SK-N-SH (cell line): ENCODE measurements at regions not wholly inside any gene's neighbourhood (a gene's known extent, or its start where the extent isn't known, plus 50 kb on each side); places are given as distances from the start of the nearest gene placed in this dataset.

Experiments used
- CTCF ChIA-PET: fragments of 300-600, 350-600 bp; formaldehyde crosslinking; extraction: SDS; loops from one replicate; lab custom pipeline; 2021; lab: Yijun Ruan, JAX
- POLR2A ChIA-PET: fragments of 350-600 bp; sonication (Branson Sonifier 250); formaldehyde crosslinking; extraction: SDS; loops from one replicate; lab custom pipeline; 2020; ENCODE audit warnings: antibody characterized with exemption, inconsistent platforms; lab: Yijun Ruan, JAX
- DNase-seq: peaks from one replicate; pipeline ENCODE4 v3.0.0; 2012
- H2AFZ ChIP-seq: fragments of 200-600 bp; sonication (generic); 2 replicates; pipeline ENCODE4 v1.8.1; 2016; ENCODE audit warnings: antibody characterized with exemption, mild to moderate bottlenecking, low read depth
- H3F3A ChIP-seq: fragments of 200-600 bp; sonication (generic); replicated peaks from 2 replicates; pipeline ENCODE3; 2016; ENCODE audit warnings: antibody characterized with exemption, mild to moderate bottlenecking; ENCODE audit not compliant: insufficient read depth
- H3K27ac ChIP-seq, 2 experiments: fragments of 200-500 bp in 1 of 2; fragments of 200-600 bp in 1 of 2; sonication (Bioruptor generic) in 1 of 2; sonication (generic), shearing (Covaris generic) in 1 of 2; 2 replicates each; pipeline versions ENCODE4 v1.5.1 to v1.6.1; 2014 to 2016; ENCODE audit warnings: low read depth in 2 of 2, inconsistent platforms in 1 of 2, low read length in 1 of 2, mild to moderate bottlenecking in 1 of 2, mixed read lengths in 1 of 2
- H3K27me3 ChIP-seq: fragments of 200-600 bp; sonication (generic), shearing (Covaris generic); 2 replicates; pipeline ENCODE4 v1.6.1; 2016; ENCODE audit warnings: mixed run types; ENCODE audit not compliant: insufficient read depth
- H3K36me3 ChIP-seq, 2 experiments: fragments of 200-500 bp in 1 of 2; fragments of 200-600 bp in 1 of 2; sonication (Bioruptor generic) in 1 of 2; sonication (generic) in 1 of 2; replicated peaks in 1 of 2; 2 replicates each; pipeline versions ENCODE3 to v1.5.1; 2014 to 2016; ENCODE audit warnings: low read length in 1 of 2, mild to moderate bottlenecking in 1 of 2; ENCODE audit not compliant: insufficient read depth in 2 of 2, control insufficient read depth in 1 of 2
- H3K4me1 ChIP-seq, 2 experiments: fragments of 200-500 bp in 1 of 2; fragments of 200-600 bp in 1 of 2; sonication (Bioruptor generic) in 1 of 2; sonication (generic), shearing (Covaris generic) in 1 of 2; 2 replicates each; pipeline versions ENCODE4 v1.5.1 to v1.6.1; 2014 to 2016; ENCODE audit warnings: low read depth in 1 of 2, low read length in 1 of 2, mixed run types in 1 of 2; ENCODE audit not compliant: insufficient read depth in 2 of 2, control insufficient read depth in 1 of 2
- H3K4me2 ChIP-seq: fragments of 200-600 bp; sonication (generic), shearing (Covaris generic); 2 replicates; pipeline ENCODE4 v1.6.1; 2017; ENCODE audit warnings: mixed run types
- H3K4me3 ChIP-seq, 2 experiments: fragments of 200-500 bp in 1 of 2; fragments of 200-600 bp in 1 of 2; sonication (Bioruptor generic) in 1 of 2; sonication (generic), shearing (Covaris generic) in 1 of 2; 2 replicates each; pipeline versions ENCODE4 v1.5.1 to v1.8.1; 2014 to 2016; ENCODE audit warnings: low read depth in 2 of 2, inconsistent platforms in 1 of 2, low read length in 1 of 2, mild to moderate bottlenecking in 1 of 2, mixed read lengths in 1 of 2, moderate library complexity in 1 of 2
- H3K79me2 ChIP-seq: fragments of 200-600 bp; sonication (generic); 2 replicates; pipeline ENCODE4 v1.8.1; 2017; ENCODE audit warnings: mild to moderate bottlenecking; ENCODE audit not compliant: insufficient read depth
- H3K9ac ChIP-seq: fragments of 200-600 bp; sonication (generic); 2 replicates; pipeline ENCODE4 v1.6.1; 2017; ENCODE audit warnings: mixed run types
- H3K9me2 ChIP-seq: fragments of 200-600 bp; sonication (generic); 2 replicates; pipeline ENCODE4 v1.6.1; 2017; ENCODE audit warnings: mixed run types
- H3K9me3 ChIP-seq: fragments of 200-600 bp; sonication (generic); 2 replicates; pipeline ENCODE4 v1.6.1; 2017; ENCODE audit warnings: mixed run types, mild to moderate bottlenecking, moderate library complexity
- H4K20me1 ChIP-seq: fragments of 200-600 bp; sonication (generic); 2 replicates; pipeline ENCODE4 v1.6.1; 2017; ENCODE audit warnings: mild to moderate bottlenecking, mixed run types; ENCODE audit not compliant: insufficient read depth
- CHD2 ChIP-seq: fragments of 150-350 bp; IDR thresholded peaks from 2 replicates; pipeline ENCODE4 v1.6.1; 2018; ENCODE audit warnings: low read length; ENCODE audit not compliant: partially characterized antibody
- EP300 ChIP-seq, 2 experiments: IDR thresholded peaks; 2 replicates each; pipeline versions ENCODE4 v1.4.0 to v1.6.1; 2012; ENCODE audit warnings: borderline replicate concordance in 1 of 2, low read depth in 1 of 2, low read length in 1 of 2
- GABPA ChIP-seq: IDR thresholded peaks from 2 replicates; pipeline ENCODE4 v1.4.0; 2012; ENCODE audit warnings: low read depth, mild to moderate bottlenecking
- IRF3 ChIP-seq: fragments of 150-350 bp; IDR thresholded peaks from 2 replicates; pipeline ENCODE4 v1.6.1; 2016; ENCODE audit warnings: mild to moderate bottlenecking, low read depth, low read length
- JUND ChIP-seq: IDR thresholded peaks from 2 replicates; pipeline ENCODE4 v1.4.0; 2012
- MXI1 ChIP-seq: IDR thresholded peaks from 2 replicates; pipeline ENCODE4 v1.6.1; 2012; ENCODE audit warnings: mild to moderate bottlenecking, low read depth, low read length, improper control_type of control experiment
- NRF1 ChIP-seq: IDR thresholded peaks from 2 replicates; pipeline ENCODE4 v1.6.1; 2012; ENCODE audit warnings: low read depth, mild to moderate bottlenecking, low read length
- PBX3 ChIP-seq: IDR thresholded peaks from 2 replicates; pipeline ENCODE4; 2012
- RAD21 ChIP-seq: IDR thresholded peaks from 2 replicates; pipeline ENCODE4 v1.6.1; 2012; ENCODE audit warnings: mild to moderate bottlenecking, low read length
- RCOR1 ChIP-seq: fragments of 150-350 bp; IDR thresholded peaks from 2 replicates; pipeline ENCODE4 v1.6.1; 2017; ENCODE audit warnings: antibody characterized with exemption, low read length
- RFX5 ChIP-seq: IDR thresholded peaks from 2 replicates; pipeline ENCODE4 v1.6.1; 2012; ENCODE audit warnings: mild to moderate bottlenecking, improper control_type of control experiment, low read length
- RXRA ChIP-seq: IDR thresholded peaks from 2 replicates; pipeline ENCODE4 v1.4.0; 2012; ENCODE audit warnings: low read depth, mild to moderate bottlenecking, borderline replicate concordance
- SIN3A ChIP-seq: IDR thresholded peaks from 2 replicates; pipeline ENCODE4 v1.6.1; 2012; ENCODE audit warnings: low read depth, mild to moderate bottlenecking, low read length, moderate library complexity, borderline replicate concordance
- SMC3 ChIP-seq: IDR thresholded peaks from 2 replicates; pipeline ENCODE4 v1.6.1; 2012; ENCODE audit warnings: low read depth, low read length, improper control_type of control experiment
- TEAD4 ChIP-seq: IDR thresholded peaks from 2 replicates; pipeline ENCODE4 v1.4.0; 2012; ENCODE audit warnings: mild to moderate bottlenecking, borderline replicate concordance; ENCODE audit not compliant: insufficient read depth
- USF1 ChIP-seq: IDR thresholded peaks from 2 replicates; pipeline ENCODE4 v1.4.0; 2012; ENCODE audit warnings: low read depth, borderline replicate concordance
- YY1 ChIP-seq: IDR thresholded peaks from 2 replicates; pipeline ENCODE4 v1.4.0; 2012; ENCODE audit warnings: low read depth, mild to moderate bottlenecking
- ZBTB33 ChIP-seq: IDR thresholded peaks from 2 replicates; pipeline ENCODE4 v1.4.0; 2012; ENCODE audit warnings: low read depth, borderline replicate concordance
- WGBS: methylation state at CpG from one replicate; pipeline ENCODE4 v1.1.6; 2017; ENCODE audit warnings: low lambda C conversion rate; 5-methylcytosine and 5-hydroxymethylcytosine counted together
- TF ChIP-seq, protein P1 (sequence below): IDR thresholded peaks from 2 replicates; pipeline ENCODE4 v1.4.0; 2012; ENCODE audit warnings: low read depth

DNA sequence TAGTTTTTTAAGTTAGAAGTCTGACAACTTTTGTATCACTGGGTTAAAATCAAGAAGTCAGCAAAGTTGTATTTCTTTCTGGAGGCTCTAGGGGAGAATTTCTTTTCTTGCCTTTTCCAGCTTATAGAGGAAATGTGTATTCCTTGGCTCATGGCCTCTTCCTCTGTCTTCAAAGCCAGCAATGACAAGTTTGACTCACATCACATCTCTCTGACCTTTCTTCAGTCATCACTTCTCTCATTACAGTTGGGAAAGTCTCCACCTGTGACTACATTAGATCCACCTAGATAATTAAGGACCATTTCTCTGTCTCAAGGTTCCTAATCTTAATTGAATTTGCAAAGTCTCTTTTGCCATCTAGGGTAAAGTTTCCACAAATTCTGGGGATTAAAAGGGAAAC, 339.9 kb downstream of the TENT4A start:
- Histone ChIP-seq H3F3A (no peaks in the 10 kb centered on the region), H3K9ac (no peak overlapping the region), H3K27me3 (no peaks in the 10 kb centered on the region), H2AFZ (no peak overlapping the region), H3K4me2 (no peak overlapping the region)
- POLR2A ChIA-PET = no interaction called here
- TF ChIP-seq RAD21 (no peak), NRF1 (no peak), RFX5 (no peak), SIN3A (no peak), YY1 (no peak), GABPA (no peak)
- TF ChIP-seq, protein P1, sequence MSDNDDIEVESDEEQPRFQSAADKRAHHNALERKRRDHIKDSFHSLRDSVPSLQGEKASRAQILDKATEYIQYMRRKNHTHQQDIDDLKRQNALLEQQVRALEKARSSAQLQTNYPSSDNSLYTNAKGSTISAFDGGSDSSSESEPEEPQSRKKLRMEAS = no peak
- TF ChIP-seq, all 33 proteins: peak for 0
- Histone ChIP-seq H3K27ac (no peak overlapping the region), H3K4me1 (no peaks in the 10 kb centered on the region), H3K9me2 (no peaks in the 10 kb centered on the region), H3K79me2 (no peaks in the 10 kb centered on the region), H4K20me1 (no peaks in the 10 kb centered on the region), H3K9me3 (no peaks in the 10 kb centered on the region), H3K4me3 (no peak overlapping the region), H3K36me3 (no peaks in the 10 kb centered on the region)
- CTCF ChIA-PET = no interaction called here
- DNase-seq = no peak

- WGBS = 16% methylated on average over 3 of the region's 3 CpGs
- no peak overlapping the region for H3K27ac ChIP-seq
- no peak for DNase-seq
These were observed 340.4 kb downstream of the TENT4A start for GRCh38 chr5:7053528-7054209.

More at GRCh38 chr5:7053528-7054209, 340.4 kb downstream of the TENT4A start:
- ChIA-PET CTCF (no interaction called here), POLR2A (no interaction called here)
- H3F3A ChIP-seq = no peaks in the 10 kb centered on the region
- H3K4me2 ChIP-seq = no peak overlapping the region
- H2AFZ ChIP-seq = no peak overlapping the region
- no peaks in the 10 kb centered on the region for H3K9me3 ChIP-seq
- H3K9ac ChIP-seq = no peak overlapping the region
- H3K4me1 ChIP-seq = no peaks in the 10 kb centered on the region
- TF ChIP-seq MXI1 = no peak
- TF ChIP-seq RXRA = no peak
- TF ChIP-seq TEAD4 = no peak
- TF ChIP-seq RAD21 = no peak
- TF ChIP-seq JUND = no peak
- TF ChIP-seq ZBTB33 = no peak
- no peak for TF ChIP-seq IRF3
- no peak for TF ChIP-seq USF1
- TF ChIP-seq PBX3 = no peak
- no peak for TF ChIP-seq CHD2
- no peak for TF ChIP-seq RCOR1
- no peak for TF ChIP-seq GABPA
- no peak for TF ChIP-seq SMC3
- TF ChIP-seq, protein P1 = no peak
- TF ChIP-seq EP300 (IDR thresholded peaks at IDR 0.05; ENCODE audit: borderline replicate concordance in 1 of 2, low read depth in 1 of 2, low read length in 1 of 2) = no peak
- no peaks in the 10 kb centered on the region for H3K36me3 ChIP-seq
- H3K9me2 ChIP-seq = no peaks in the 10 kb centered on the region
- no peak overlapping the region for H3K4me3 ChIP-seq
- H4K20me1 ChIP-seq = no peaks in the 10 kb centered on the region
- no peaks in the 10 kb centered on the region for H3K79me2 ChIP-seq
- no peaks in the 10 kb centered on the region for H3K27me3 ChIP-seq
